Body of pancreas (tissue), 4 donors: ENCODE measurements at regions not wholly inside any gene's neighbourhood (a gene's known extent, or its start where the extent isn't known, plus 50 kb on each side); places are given as distances from the start of the nearest gene placed in this dataset.

ENCODE experiments used
- ATAC-seq: fragments of 150-250 bp; one replicate; pipeline ENCODE4 v1.9.1; 2016
- DNase-seq, 4 donors: peaks; one replicate each; pipeline ENCODE4 v3.0.0-alpha.2; 2019
- H3K27ac ChIP-seq, 4 donors: fragments of 200-600 bp; sonication (generic); 1 replicate in 3 of 4; 2 replicates in 1 of 4; pipeline versions ENCODE4 v1.5.1 to v1.6.1; 2016 to 2019; ENCODE audit warnings: mild to moderate bottlenecking in 1 of 4, mixed read lengths in 1 of 4, moderate library complexity in 1 of 4
- H3K27me3 ChIP-seq, 2 donors: fragments of 200-600 bp; sonication (generic); one replicate each; pipeline ENCODE4 v1.6.0; 2016; ENCODE audit warnings: mild to moderate bottlenecking in 1 of 2
- H3K36me3 ChIP-seq, 2 donors: fragments of 200-600 bp; sonication (generic); replicated peaks in 1 of 2; 2 replicates each; pipeline ENCODE4 v1.5.1; 2016; ENCODE audit warnings: low read depth in 2 of 2; ENCODE audit not compliant: insufficient read depth in 1 of 2
- H3K4me1 ChIP-seq: fragments of 200-600 bp; sonication (generic); one replicate; pipeline ENCODE4 v1.6.0; 2016
- H3K4me3 ChIP-seq, 2 donors: fragments of 200-600 bp; sonication (generic); 1 replicate in 1 of 2; 2 replicates in 1 of 2; pipeline ENCODE4 v1.5.1; 2016 to 2019
- H3K9me3 ChIP-seq, 3 donors: fragments of 200-600 bp; sonication (generic); 1 replicate in 2 of 3; 2 replicates in 1 of 3; pipeline ENCODE4 v1.5.1; 2016
- CTCF ChIP-seq, 7 experiments: fragments of 450-650 bp in 4 of 7; fragments of 200-600 bp in 3 of 7; sonication (generic) in 3 of 7; IDR thresholded peaks; one replicate each; pipeline ENCODE4 v1.5.1; 2016 to 2019; ENCODE audit warnings: antibody characterized with exemption in 7 of 7
- POLR2A ChIP-seq, 3 donors: fragments of 450-650 bp; IDR thresholded peaks; one replicate each; pipeline ENCODE4 v1.6.1; 2016; ENCODE audit warnings: antibody characterized with exemption in 3 of 3, mild to moderate bottlenecking in 2 of 3
- WGBS, 2 donors: methylation state at CpG; one replicate each; pipeline ENCODE4 v1.1.5; 2017; 5-methylcytosine and 5-hydroxymethylcytosine counted together
- intact Hi-C: fragments of 100-400 bp; cut with DNase I; formaldehyde crosslinking; loops from one replicate; pipeline ENCODE4 v1.15.1; 2023

- intact Hi-C loops: no loop called here
- no peak overlapping the region for H3K27ac ChIP-seq
- TF ChIP-seq CTCF (IDR thresholded peaks at IDR 0.05) (no peak), POLR2A (IDR thresholded peaks at IDR 0.05) (no peak)
- H3K9me3 ChIP-seq: no peaks in the 10 kb centered on the region
- DNase-seq (no peak), ATAC-seq (no peak)
- no peaks in the 10 kb centered on the region for H3K36me3 ChIP-seq
- no peak overlapping the region for H3K4me3 ChIP-seq
- H3K27me3 ChIP-seq: no peaks in the 10 kb centered on the region
- no peaks in the 10 kb centered on the region for H3K4me1 ChIP-seq
- WGBS, 2 donors: 46 to 48% methylated on average over 2 of the region's 2 CpGs
Observed at GRCh38 chr5:25955337-25955736, 1083.0 kb downstream of the CDH9 start.

DNA sequence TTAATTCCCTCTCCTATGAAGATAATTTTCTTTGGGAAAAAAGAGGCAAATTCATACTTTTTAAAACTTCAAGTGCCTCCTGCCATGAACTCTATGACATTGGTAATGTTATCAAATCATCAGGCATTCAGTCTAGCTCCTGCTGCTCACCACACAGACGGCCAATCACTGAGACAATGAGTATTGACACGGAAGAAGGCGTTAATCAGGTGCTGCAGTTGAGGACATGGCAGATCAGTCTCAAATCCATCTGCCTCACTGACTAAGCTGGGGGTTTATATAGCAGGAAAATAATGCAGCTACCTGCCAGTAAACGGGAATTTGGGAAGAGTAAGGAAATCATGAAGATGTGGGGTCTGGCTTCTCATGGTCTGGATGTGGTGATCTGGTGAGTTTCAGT lies 1087.7 kb downstream of the CDH9 start:
- intact Hi-C loops: no loop called here
- Histone ChIP-seq H3K4me1 (no peaks in the 10 kb centered on the region), H3K9me3 (no peaks in the 10 kb centered on the region), H3K27ac (no peak overlapping the region), H3K4me3 (no peak overlapping the region), H3K27me3 (no peaks in the 10 kb centered on the region), H3K36me3 (no peaks in the 10 kb centered on the region)
- 37 to 55% methylated on average over 4 of the region's 4 CpGs for WGBS, 2 donors
- DNase-seq (no peak), ATAC-seq (no peak)
- no peak for TF ChIP-seq CTCF (IDR thresholded peaks at IDR 0.05)

GRCh38 chr5:25948278-25948677 lies 1090.1 kb downstream of the CDH9 start:
- Histone ChIP-seq H3K36me3 (no peaks in the 10 kb centered on the region), H3K4me3 (no peak overlapping the region), H3K27ac (no peak overlapping the region), H3K4me1 (no peaks in the 10 kb centered on the region), H3K9me3 (no peaks in the 10 kb centered on the region), H3K27me3 (no peaks in the 10 kb centered on the region)
- ATAC-seq (no peak), DNase-seq (no peak)
- WGBS, 2 donors: 70 to 80% methylated on average over 4 of the region's 4 CpGs
- intact Hi-C loops: no loop called here
- TF ChIP-seq CTCF (IDR thresholded peaks at IDR 0.05) (no peak), POLR2A (IDR thresholded peaks at IDR 0.05) (no peak)

GRCh38 chr5:25944786-25945185 lies 1093.6 kb downstream of the CDH9 start:
- 44 to 49% methylated on average over 2 of the region's 2 CpGs for WGBS, 2 donors
- ATAC-seq (no peak), DNase-seq (no peak)
- Histone ChIP-seq H3K27me3 (no peaks in the 10 kb centered on the region), H3K4me1 (no peaks in the 10 kb centered on the region), H3K4me3 (no peak overlapping the region), H3K36me3 (no peaks in the 10 kb centered on the region), H3K27ac (no peak overlapping the region), H3K9me3 (no peaks in the 10 kb centered on the region)
- TF ChIP-seq CTCF (IDR thresholded peaks at IDR 0.05) (no peak), POLR2A (IDR thresholded peaks at IDR 0.05) (no peak)
- intact Hi-C loops: no loop called here

- 84 to 89% methylated on average over 26 to 28 of the region's 29 CpGs for WGBS, 2 donors
- DNase-seq (no peak), ATAC-seq (no peak)
- no peaks in the 10 kb centered on the region for H3K9me3 ChIP-seq
- H3K36me3 ChIP-seq: no peaks in the 10 kb centered on the region
- H3K4me3 ChIP-seq: no peak overlapping the region
- H3K4me1 ChIP-seq: no peaks in the 10 kb centered on the region
- TF ChIP-seq POLR2A (IDR thresholded peaks at IDR 0.05) (no peak), CTCF (IDR thresholded peaks at IDR 0.05) (no peak)
- intact Hi-C loops: no loop called here
- H3K27ac ChIP-seq: no peak overlapping the region
- H3K27me3 ChIP-seq: no peaks in the 10 kb centered on the region
Observed at GRCh38 chr5:25909163-25909562, 1129.2 kb downstream of the CDH9 start.
